ENCODE measurements at regions not wholly inside any gene's neighbourhood (a gene's known extent, or its start where the extent isn't known, plus 50 kb on each side); places are given as distances from the start of the nearest gene placed in this dataset.
"Not testable (repeated sequence)": the region's sequence is repeated elsewhere in the genome, so short reads cannot be mapped to it uniquely, and the experiment has no call there.

DNA sequence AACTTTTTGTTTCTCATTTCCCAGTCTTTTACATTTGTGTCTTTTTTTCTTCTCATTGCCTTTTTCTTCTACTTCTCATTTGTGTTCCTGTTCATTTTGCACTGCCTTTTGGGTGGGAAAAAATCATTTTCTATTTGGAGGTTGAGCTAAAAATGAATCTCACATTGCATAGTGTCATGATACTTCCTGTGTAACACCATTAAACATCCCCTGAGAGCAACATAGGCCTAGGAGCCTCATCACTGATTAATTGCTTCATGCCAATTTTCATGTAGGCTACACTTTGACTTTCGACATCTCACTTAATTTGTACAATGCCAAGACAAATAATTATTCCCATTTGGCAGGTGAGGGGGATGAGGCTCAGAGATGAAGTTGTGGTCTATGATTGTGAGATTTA, 279.2 kb downstream of the EDEM1 start:
- DNase-seq (ENCODE audit: low read depth in 1 of 2, low spot score in 1 of 2), result no peak

DNA sequence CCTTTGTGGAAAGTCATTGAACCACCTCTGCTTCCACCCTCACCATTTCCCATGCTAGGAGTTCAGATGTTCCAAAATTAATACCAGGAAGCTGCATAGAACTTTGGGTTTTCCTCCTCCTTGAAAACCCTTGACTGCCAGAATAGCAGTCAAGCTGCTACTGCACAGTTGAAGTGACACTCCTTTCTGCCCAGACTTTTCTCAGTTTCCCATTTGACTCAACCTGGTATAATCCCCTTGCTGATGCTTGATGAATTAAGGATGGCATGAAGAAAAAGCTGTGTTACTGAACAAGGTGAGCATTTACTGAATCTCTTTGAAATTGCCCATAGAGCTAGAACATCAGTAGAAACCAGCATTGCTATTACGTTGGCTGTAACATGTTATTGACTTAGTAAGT, 286.0 kb downstream of the EDEM1 start:
- DNase-seq (ENCODE audit: low read depth in 1 of 2, low spot score in 1 of 2), result no peak

GRCh38 chr3:5476403-5476802, 288.9 kb downstream of the EDEM1 start:
- DNase-seq (ENCODE audit: low read depth in 1 of 2, low spot score in 1 of 2), result no peak

GRCh38 chr3:5479229-5479799, 291.8 kb downstream of the EDEM1 start:
- DNase-seq (ENCODE audit: low read depth in 1 of 2, low spot score in 1 of 2), result no peak

- DNase-seq (ENCODE audit: low read depth in 1 of 2, low spot score in 1 of 2), result no peak
These were observed 292.7 kb downstream of the EDEM1 start for GRCh38 chr3:5480190-5480589.

- no peak for DNase-seq (ENCODE audit: low read depth in 1 of 2, low spot score in 1 of 2)
These were observed 297.9 kb downstream of the EDEM1 start for GRCh38 chr3:5485427-5485826.

- DNase-seq (ENCODE audit: low read depth in 1 of 2, low spot score in 1 of 2), result no peak
These were observed 301.3 kb downstream of the EDEM1 start for GRCh38 chr3:5488771-5489170.

- DNase-seq (ENCODE audit: low read depth in 1 of 2, low spot score in 1 of 2), result no peak
These were observed 302.0 kb downstream of the EDEM1 start for GRCh38 chr3:5489536-5489935.

DNA sequence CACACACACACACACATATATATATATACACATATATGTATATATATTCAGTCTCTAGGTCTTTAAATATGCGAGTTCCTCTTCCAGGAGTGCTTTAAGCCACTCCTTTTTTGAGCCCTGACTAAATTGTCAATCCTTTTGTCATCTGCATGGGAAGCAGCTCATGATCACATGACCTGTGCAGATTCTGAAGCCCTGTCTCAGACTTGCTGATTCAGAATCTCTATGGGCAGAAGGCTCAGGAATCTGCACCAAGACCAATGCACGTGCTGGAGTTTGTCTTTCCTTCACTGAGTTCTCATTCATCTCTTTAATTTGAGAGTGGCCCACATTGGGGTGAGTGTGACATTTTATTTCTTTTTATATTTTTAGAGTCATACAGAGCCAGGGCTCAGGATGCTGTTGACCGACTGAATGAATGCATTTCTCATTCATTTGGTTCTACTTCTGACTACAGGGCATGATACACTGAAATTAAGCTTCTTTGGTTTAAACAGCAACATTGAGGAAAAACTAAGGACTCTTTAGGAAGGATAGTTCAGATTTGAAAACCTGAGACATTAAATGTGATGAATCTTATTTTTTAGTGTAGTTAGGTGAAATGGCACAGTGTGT, 307.5 kb downstream of the EDEM1 start:
- DNase-seq (ENCODE audit: low read depth in 1 of 2, low spot score in 1 of 2), result no peak

- no peak for DNase-seq (ENCODE audit: low read depth in 1 of 2, low spot score in 1 of 2)
These were observed 310.0 kb downstream of the EDEM1 start for GRCh38 chr3:5497497-5497896.

DNA sequence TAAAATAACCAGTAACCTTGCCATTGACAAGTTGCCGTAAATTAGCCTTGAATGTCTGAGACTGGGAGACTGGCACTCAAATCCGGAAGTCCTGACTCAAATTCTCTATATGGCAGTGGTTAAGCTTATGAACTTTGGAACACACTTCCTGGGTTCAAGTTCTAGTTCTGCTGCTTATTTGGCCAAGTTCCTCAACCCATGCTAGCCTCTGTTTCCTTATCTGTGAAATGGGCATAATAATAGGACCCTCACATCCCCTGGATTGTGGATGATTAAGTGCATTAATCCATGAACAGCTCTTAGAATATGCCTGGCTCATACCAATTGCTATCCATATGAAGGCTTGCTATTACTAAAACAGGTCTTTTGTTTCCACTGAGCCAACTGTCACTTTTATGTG, 311.5 kb downstream of the EDEM1 start:
- DNase-seq (ENCODE audit: low read depth in 1 of 2, low spot score in 1 of 2), result no peak

DNA sequence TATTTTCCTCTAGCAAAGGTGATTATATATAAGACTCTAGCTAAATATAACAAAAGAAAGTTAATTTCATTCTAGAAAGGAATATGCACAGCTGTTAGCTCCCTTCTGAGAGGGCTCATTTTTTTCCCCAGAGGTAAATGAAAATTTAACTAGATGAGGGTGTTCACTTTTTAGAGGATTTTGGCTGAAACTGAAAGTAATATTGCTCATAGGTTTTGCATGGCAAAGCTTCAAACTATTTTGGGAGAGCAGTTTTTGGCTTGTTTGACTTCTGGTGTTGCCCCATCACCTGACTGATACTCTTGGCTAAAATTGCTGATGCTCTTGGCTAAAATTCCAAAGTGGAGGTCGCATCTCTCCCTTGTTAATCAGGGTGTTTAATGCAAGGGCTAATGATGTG, 311.9 kb downstream of the EDEM1 start:
- DNase-seq (ENCODE audit: low read depth in 1 of 2, low spot score in 1 of 2), result no peak

- DNase-seq (ENCODE audit: low read depth in 1 of 2, low spot score in 1 of 2), result no peak
These were observed 315.6 kb downstream of the EDEM1 start for GRCh38 chr3:5503136-5503535.

DNA sequence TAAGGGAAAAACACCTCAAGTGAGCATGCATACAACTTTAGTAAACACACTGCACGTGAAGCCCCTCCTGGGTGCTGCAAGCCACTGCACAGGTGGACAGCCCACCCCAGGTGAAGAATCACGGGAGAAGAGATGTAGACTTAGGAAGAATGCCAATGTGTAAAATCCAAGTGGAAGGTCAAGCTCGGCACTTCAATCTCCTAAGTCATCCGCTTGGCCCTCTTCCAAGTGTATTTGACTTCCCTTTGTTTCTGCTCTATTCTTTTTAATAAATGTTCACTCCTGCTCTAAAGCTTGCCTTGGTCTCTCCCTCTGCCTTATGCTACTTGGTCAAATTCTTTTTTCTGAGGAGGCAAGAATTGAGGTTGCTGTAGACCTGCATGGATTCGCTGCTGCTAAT, 316.6 kb downstream of the EDEM1 start:
- no peak for DNase-seq (ENCODE audit: low read depth in 1 of 2, low spot score in 1 of 2)

GRCh38 chr3:5505163-5505562, 317.7 kb downstream of the EDEM1 start:
- DNase-seq (ENCODE audit: low read depth in 1 of 2, low spot score in 1 of 2), result no peak

DNA sequence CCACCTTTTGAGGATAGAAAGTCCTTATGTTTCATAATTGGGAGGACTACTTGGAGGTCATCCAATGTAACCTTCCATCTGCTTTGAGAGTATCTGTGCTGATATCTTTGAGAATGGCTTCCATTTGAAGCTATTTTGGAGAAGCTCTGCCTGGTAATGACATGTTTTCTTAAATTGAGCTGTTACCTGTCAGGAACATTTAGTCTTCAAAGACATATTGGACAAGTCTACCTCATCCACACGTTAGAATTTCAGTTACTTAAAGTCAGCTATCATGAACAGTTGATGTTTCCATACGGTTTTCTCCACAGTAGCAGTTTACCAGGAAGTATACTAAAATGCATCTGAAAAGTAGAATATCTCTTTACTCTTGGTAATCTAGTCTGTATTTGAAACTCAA, 318.5 kb downstream of the EDEM1 start:
- DNase-seq (ENCODE audit: low read depth in 1 of 2, low spot score in 1 of 2), result no peak

DNA sequence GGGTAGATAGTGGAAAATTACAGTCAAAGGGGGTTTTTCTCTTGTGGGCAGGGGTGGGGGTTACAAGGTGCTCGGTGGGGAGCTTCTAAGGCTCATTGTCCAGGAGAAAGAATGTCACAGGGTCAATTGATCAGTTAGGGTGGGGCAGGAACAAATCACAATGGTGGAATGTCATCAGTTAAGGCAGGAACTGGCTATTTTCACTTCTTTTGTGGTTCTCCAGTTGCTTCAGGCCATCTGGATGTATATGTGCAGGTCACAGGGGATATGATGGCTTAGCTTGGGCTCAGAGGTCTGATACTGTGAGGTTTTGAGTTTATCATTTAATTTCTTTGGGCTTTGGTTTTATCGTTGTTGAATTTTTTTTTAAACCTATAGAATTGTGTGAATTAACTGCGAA, 321.4 kb downstream of the EDEM1 start:
- not testable (repeated sequence) for DNase-seq (ENCODE audit: low read depth in 1 of 2, low spot score in 1 of 2)

- no peak for DNase-seq (ENCODE audit: low read depth in 1 of 2, low spot score in 1 of 2)
These were observed 322.8 kb downstream of the EDEM1 start for GRCh38 chr3:5510300-5510699.

GRCh38 chr3:5517921-5518320, 330.4 kb downstream of the EDEM1 start:
- DNase-seq (ENCODE audit: low read depth in 1 of 2, low spot score in 1 of 2), result no peak

GRCh38 chr3:5520237-5520636, 332.7 kb downstream of the EDEM1 start:
- no peak for DNase-seq (ENCODE audit: low read depth in 1 of 2, low spot score in 1 of 2)

GRCh38 chr3:5523125-5523524, 335.6 kb downstream of the EDEM1 start:
- DNase-seq (ENCODE audit: low read depth in 1 of 2, low spot score in 1 of 2), result no peak

GRCh38 chr3:5531039-5531438, 343.5 kb downstream of the EDEM1 start:
- DNase-seq (ENCODE audit: low read depth in 1 of 2, low spot score in 1 of 2), result no peak

GRCh38 chr3:5531741-5532290, 344.3 kb downstream of the EDEM1 start:
- no peak for DNase-seq (ENCODE audit: low read depth in 1 of 2, low spot score in 1 of 2)
